ENCODE measurements at regions not wholly inside any gene's neighbourhood (a gene's known extent, or its start where the extent isn't known, plus 50 kb on each side); places are given as distances from the start of the nearest gene placed in this dataset.

GRCh38 chr9:134234687-134235359 is 70.5 kb upstream of the RNU6ATAC start:
- dilution Hi-C loops (cut with MboI; ENCODE audit: extremely low pct_ligation_motif_present, low sequenced_read_pairs) (no loop called here), intact Hi-C loops (cut with micrococcal nuclease) (no loop called here)
- Histone ChIP-seq H3K27ac (ENCODE audit: insufficient read depth, low read depth, low read length) (no peak overlapping the region), H3K4me3 (replicated peaks in 1 of 3; ENCODE audit: insufficient read depth in 1 of 3, low read depth in 1 of 3, low read length in 3 of 3) (no peak overlapping the region), H3K4me2 (ENCODE audit: insufficient read depth, low read length) (no peak overlapping the region), H4K20me1 (replicated peaks; ENCODE audit: control insufficient read depth, extremely low read depth, insufficient read depth, low read length) (no peaks in the 10 kb centered on the region), H3K9me3 (replicated peaks; ENCODE audit: control insufficient read depth, insufficient read depth, low read length) (no peaks in the 10 kb centered on the region), H3K79me2 (ENCODE audit: control insufficient read depth, insufficient read depth, low read length) (no peaks in the 10 kb centered on the region), H3K9ac (replicated peaks; ENCODE audit: extremely low read depth, insufficient read depth, low read length) (no peak overlapping the region), H3K4me1 (ENCODE audit: control insufficient read depth, extremely low read depth, insufficient read depth, low read length) (no peaks in the 10 kb centered on the region), H3K36me3 (ENCODE audit: control insufficient read depth in 2 of 2, extremely low read depth in 1 of 2, insufficient read depth in 2 of 2, low read length in 2 of 2) (no peaks in the 10 kb centered on the region), H3K9me1 (replicated peaks; ENCODE audit: control insufficient read depth, extremely low read depth, insufficient read depth, low read length) (no peaks in the 10 kb centered on the region), H3K27me3 (ENCODE audit: control insufficient read depth in 2 of 2, insufficient read depth in 2 of 2, low read length in 2 of 2) (no peaks in the 10 kb centered on the region), H2AFZ (ENCODE audit: low read depth, low read length) (no peak overlapping the region)
- FAIRE-seq (no peak), DNase-seq (ENCODE audit: low read depth, low spot score) (no peak)
- BruUV-seq (replicated peaks): no TSS peak
- ChIA-PET CTCF (no interaction called here), POLR2A (no interaction called here)
- TF ChIP-seq FOS (IDR thresholded peaks at IDR 0.05; ENCODE audit: borderline replicate concordance, insufficient read depth, low read length) (no peak), POLR2AphosphoS5 (IDR thresholded peaks at IDR 0.05; ENCODE audit: insufficient read depth, low read depth, low read length) (no peak), CTCF (IDR thresholded peaks at IDR 0.05; ENCODE audit: extremely low read depth in 1 of 2, insufficient read depth in 1 of 2, low read depth in 1 of 2, low read length in 2 of 2) (no peak), MAX (IDR thresholded peaks at IDR 0.05; ENCODE audit: insufficient read depth, insufficient read length) (no peak), MYC (IDR thresholded peaks at IDR 0.05; ENCODE audit: low read depth, low read length) (no peak), EZH2 (IDR thresholded peaks at IDR 0.05; ENCODE audit: borderline replicate concordance, low read depth, low read length, severe bottlenecking) (no peak), JUN (IDR thresholded peaks at IDR 0.05; ENCODE audit: borderline replicate concordance, insufficient read depth, insufficient read length, low read depth) (no peak)

All from endothelial cell of umbilical vein (primary cell).